DOHH2 (cell line): ENCODE measurements at regions not wholly inside any gene's neighbourhood (a gene's known extent, or its start where the extent isn't known, plus 50 kb on each side); places are given as distances from the start of the nearest gene placed in this dataset.

Experiments
- H3F3A ChIP-seq: fragments of 200-600 bp; sonication (generic), shearing (Covaris generic); 2 replicates; pipeline ENCODE4 v1.6.0; 2016; ENCODE audit warnings: antibody characterized with exemption, mild to moderate bottlenecking; ENCODE audit not compliant: control insufficient read depth, insufficient read depth
- H3K27ac ChIP-seq: fragments of 200-600 bp; sonication (generic); 2 replicates; pipeline ENCODE4 v1.5.1; 2014; ENCODE audit warnings: low read depth, mild to moderate bottlenecking, low read length, moderate library complexity
- H3K27me3 ChIP-seq: fragments of 200-600 bp; sonication (generic); 2 replicates; pipeline ENCODE4 v1.6.1; 2014; ENCODE audit warnings: mild to moderate bottlenecking, low read length, mixed read lengths; ENCODE audit not compliant: control insufficient read depth
- H3K36me3 ChIP-seq: fragments of 200-600 bp; sonication (generic); 2 replicates; pipeline ENCODE4 v1.6.1; 2014; ENCODE audit warnings: mild to moderate bottlenecking, low read length, moderate library complexity, mixed read lengths; ENCODE audit not compliant: control insufficient read depth
- H3K4me1 ChIP-seq: fragments of 200-600 bp; sonication (generic); 2 replicates; pipeline ENCODE4 v1.6.1; 2014; ENCODE audit warnings: mild to moderate bottlenecking, low read length, mixed read lengths; ENCODE audit not compliant: control insufficient read depth
- H3K4me2 ChIP-seq: fragments of 200-600 bp; sonication (generic); 2 replicates; pipeline ENCODE4 v1.6.0; 2014; ENCODE audit warnings: mild to moderate bottlenecking, low read length, moderate library complexity
- H3K4me3 ChIP-seq: fragments of 200-600 bp; sonication (generic); 2 replicates; pipeline ENCODE4 v1.5.1; 2014; ENCODE audit warnings: mild to moderate bottlenecking, low read length, mixed read lengths
- H3K79me2 ChIP-seq: fragments of 200-600 bp; sonication (generic); 2 replicates; pipeline ENCODE4 v1.6.1; 2014; ENCODE audit warnings: mild to moderate bottlenecking, low read length, mixed read lengths; ENCODE audit not compliant: control insufficient read depth
- H3K9me2 ChIP-seq: fragments of 200-600 bp; sonication (generic); replicated peaks from 2 replicates; pipeline ENCODE4 v1.6.1; 2014; ENCODE audit warnings: mild to moderate bottlenecking, low read length, mixed read lengths; ENCODE audit not compliant: control insufficient read depth
- H3K9me3 ChIP-seq: fragments of 200-600 bp; sonication (generic); 2 replicates; pipeline ENCODE4 v1.6.1; 2014; ENCODE audit warnings: antibody characterized with exemption, low read length, mixed read lengths; ENCODE audit not compliant: control insufficient read depth, insufficient read depth
- H4K20me1 ChIP-seq: fragments of 200-600 bp; sonication (generic); 2 replicates; pipeline ENCODE4 v1.6.0; 2014; ENCODE audit warnings: low read depth, mild to moderate bottlenecking, antibody characterized with exemption, low read length, moderate library complexity; ENCODE audit not compliant: control insufficient read depth, insufficient read depth
- CTCF ChIP-seq: fragments of 200-600 bp; sonication (generic); IDR thresholded peaks from one replicate; pipeline ENCODE4 v1.5.1; 2014; ENCODE audit warnings: antibody characterized with exemption, mild to moderate bottlenecking, low read depth, low read length; ENCODE audit not compliant: poor library complexity, severe bottlenecking
- EZH2phosphoT487 ChIP-seq: fragments of 200-600 bp; sonication (generic); IDR thresholded peaks from 2 replicates; pipeline ENCODE4 v1.6.1; 2017; ENCODE audit warnings: borderline replicate concordance, mild to moderate bottlenecking, antibody characterized with exemption, low read length, moderate library complexity, mixed read lengths

DNA sequence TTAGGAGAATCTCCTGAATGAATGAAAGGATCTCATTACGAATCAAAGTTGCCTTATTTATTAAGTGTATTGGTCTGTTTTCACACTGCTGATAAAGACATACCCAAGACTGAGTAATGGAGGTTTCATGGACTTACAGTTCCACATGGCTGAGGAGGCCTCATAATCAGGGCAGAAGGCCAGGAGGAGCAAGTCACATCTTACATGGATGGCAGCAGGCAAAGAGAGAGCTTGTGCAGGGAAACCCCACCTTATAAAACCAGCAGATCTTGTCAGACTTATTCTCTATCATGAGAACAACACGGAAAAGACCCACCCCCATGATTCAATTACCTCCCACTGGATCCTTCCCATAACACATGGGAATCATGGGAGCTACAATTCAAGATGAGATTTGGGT lies 785.2 kb upstream of the POU3F3 start:
- H3F3A ChIP-seq: no peaks in the 10 kb centered on the region
- H3K79me2 ChIP-seq: no peaks in the 10 kb centered on the region
- no peak overlapping the region for H3K4me3 ChIP-seq
- no peaks in the 10 kb centered on the region for H4K20me1 ChIP-seq
- H3K27me3 ChIP-seq: no peaks in the 10 kb centered on the region
- H3K9me3 ChIP-seq: peaks cover 9% of the 10 kb centered on the region; the same call in 1 of the 2 replicates
- peaks cover 4% of the 10 kb centered on the region for H3K4me1 ChIP-seq
- TF ChIP-seq EZH2phosphoT487: no peak
- TF ChIP-seq CTCF: no peak
- H3K27ac ChIP-seq: no peak overlapping the region
- no peak overlapping the region for H3K4me2 ChIP-seq
- no peaks in the 10 kb centered on the region for H3K36me3 ChIP-seq
- no peaks in the 10 kb centered on the region for H3K9me2 ChIP-seq

DNA sequence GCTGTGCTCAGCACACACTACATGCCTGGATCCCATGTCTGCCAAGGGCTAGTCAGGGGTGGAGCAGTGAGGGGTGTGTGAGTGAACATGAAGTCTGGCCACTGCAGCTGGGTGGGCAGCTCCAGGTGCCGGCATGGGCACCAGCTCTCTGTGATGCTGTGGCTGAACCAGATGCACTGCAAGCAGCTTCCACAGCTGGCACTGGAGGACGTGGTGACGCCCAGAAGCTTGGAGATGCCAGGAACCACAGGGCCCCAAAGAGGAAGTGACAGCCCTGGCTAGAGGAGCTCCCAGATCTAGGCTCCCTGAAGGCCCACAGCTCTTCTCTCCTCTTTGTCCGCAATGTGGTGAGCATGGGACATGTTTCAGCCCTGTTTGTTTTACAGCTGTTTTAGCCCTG lies 776.3 kb upstream of the POU3F3 start:
- Histone ChIP-seq H3K9me2 (no peaks in the 10 kb centered on the region), H3K36me3 (peaks cover 20% of the 10 kb centered on the region), H4K20me1 (no peaks in the 10 kb centered on the region), H3K4me1 (peaks cover 19% of the 10 kb centered on the region), H3K9me3 (peaks cover 41% of the 10 kb centered on the region), H3K4me3 (no peak overlapping the region), H3K79me2 (no peaks in the 10 kb centered on the region), H3K4me2 (no peak overlapping the region), H3F3A (no peaks in the 10 kb centered on the region; the same call in 1 of the 2 replicates), H3K27ac (no peak overlapping the region), H3K27me3 (no peaks in the 10 kb centered on the region)
- TF ChIP-seq EZH2phosphoT487 (no peak), CTCF (no peak)

DNA sequence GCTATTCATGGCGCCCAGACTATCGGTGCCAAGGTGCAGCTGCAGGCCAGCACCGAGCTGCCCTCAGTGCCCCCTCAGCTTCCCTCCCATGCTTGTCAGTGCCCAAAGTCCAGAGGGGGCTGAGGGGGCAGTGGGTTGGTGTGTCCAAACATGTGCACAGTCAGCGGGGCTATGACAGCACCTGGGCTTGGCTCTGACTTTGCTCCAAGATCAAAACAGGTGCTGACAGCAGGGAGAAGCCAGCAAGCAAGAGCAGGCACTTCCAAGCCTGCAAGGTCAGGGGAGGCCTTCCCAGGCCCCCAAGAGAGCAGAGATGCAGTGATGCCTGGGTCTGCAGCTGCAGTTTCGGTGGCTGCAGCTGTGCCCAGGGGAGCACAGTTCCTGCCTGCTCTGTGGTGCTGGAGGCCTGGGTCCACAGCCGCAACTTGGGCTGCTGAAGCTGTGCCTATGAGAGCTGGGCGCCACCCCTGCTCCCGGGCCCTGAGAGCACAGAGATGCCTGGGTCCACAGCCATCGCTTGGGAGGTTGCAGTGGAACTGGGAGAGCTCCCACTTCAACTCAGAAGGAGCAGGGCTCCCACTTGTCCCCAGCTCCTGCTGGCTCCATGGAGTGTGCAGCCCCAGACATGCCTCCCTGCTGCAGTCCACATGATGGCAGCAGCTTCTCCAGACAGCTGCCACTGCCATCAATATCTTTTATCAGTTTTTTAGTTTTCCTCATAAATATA lies 775.3 kb upstream of the POU3F3 start:
- peak overlapping the region; percentile 48 for H3K27ac ChIP-seq
- H3K27me3 ChIP-seq: no peaks in the 10 kb centered on the region
- H3F3A ChIP-seq: no peaks in the 10 kb centered on the region; the same call in 1 of the 2 replicates
- H3K9me2 ChIP-seq: no peaks in the 10 kb centered on the region
- peaks cover 20% of the 10 kb centered on the region for H3K36me3 ChIP-seq
- H3K4me2 ChIP-seq: peak overlapping the region; percentile 6; the same call in 1 of the 2 replicates
- H3K4me1 ChIP-seq: peaks cover 19% of the 10 kb centered on the region
- TF ChIP-seq CTCF: peak; percentile 36
- no peak for TF ChIP-seq EZH2phosphoT487
- peak overlapping the region; percentile 12; the same call in 1 of the 2 replicates for H3K4me3 ChIP-seq
- H3K79me2 ChIP-seq: no peaks in the 10 kb centered on the region
- peaks cover 41% of the 10 kb centered on the region for H3K9me3 ChIP-seq
- H4K20me1 ChIP-seq: no peaks in the 10 kb centered on the region
